Glutamatergic neuron (in vitro differentiated cells): ENCODE measurements at regions not wholly inside any gene's neighbourhood (a gene's known extent, or its start where the extent isn't known, plus 50 kb on each side); places are given as distances from the start of the nearest gene placed in this dataset.
"Not testable (repeated sequence)": the region's sequence is repeated elsewhere in the genome, so short reads cannot be mapped to it uniquely, and the experiment has no call there.

Source experiments
- DNase-seq: peaks from one replicate; pipeline ENCODE4 v3.0.0; 2022
- H3K27ac Mint-ChIP-seq: one replicate; pipeline ENCODE4 v1.8.0; 2020; ENCODE audit warnings: mild to moderate bottlenecking, mixed read lengths, inconsistent platforms; ENCODE audit not compliant: unreplicated experiment
- H3K27me3 Mint-ChIP-seq: one replicate; pipeline ENCODE4 v1.8.0; 2020; ENCODE audit warnings: mild to moderate bottlenecking, moderate library complexity, mixed read lengths, inconsistent platforms; ENCODE audit not compliant: unreplicated experiment
- H3K36me3 Mint-ChIP-seq: one replicate; pipeline ENCODE4 v1.8.0; 2020; ENCODE audit warnings: mild to moderate bottlenecking, mixed read lengths, inconsistent platforms; ENCODE audit not compliant: unreplicated experiment
- H3K4me1 Mint-ChIP-seq: one replicate; pipeline ENCODE4 v1.8.0; 2020; ENCODE audit warnings: mild to moderate bottlenecking, low read depth, mixed read lengths, inconsistent platforms; ENCODE audit not compliant: unreplicated experiment
- H3K4me3 Mint-ChIP-seq: one replicate; pipeline ENCODE4 v1.8.0; 2020; ENCODE audit warnings: mild to moderate bottlenecking, mixed read lengths, inconsistent platforms; ENCODE audit not compliant: unreplicated experiment
- H3K9me3 Mint-ChIP-seq: one replicate; pipeline ENCODE4 v1.8.0; 2020; ENCODE audit warnings: mild to moderate bottlenecking, moderate library complexity, mixed read lengths, inconsistent platforms; ENCODE audit not compliant: unreplicated experiment
- TF ChIP-seq, protein P1 (sequence below): fragments of 200-600 bp; sonication (generic); IDR thresholded peaks from one replicate; pipeline ENCODE4 v1.5.0; 2021; ENCODE audit not compliant: partially characterized antibody, unreplicated experiment

DNA sequence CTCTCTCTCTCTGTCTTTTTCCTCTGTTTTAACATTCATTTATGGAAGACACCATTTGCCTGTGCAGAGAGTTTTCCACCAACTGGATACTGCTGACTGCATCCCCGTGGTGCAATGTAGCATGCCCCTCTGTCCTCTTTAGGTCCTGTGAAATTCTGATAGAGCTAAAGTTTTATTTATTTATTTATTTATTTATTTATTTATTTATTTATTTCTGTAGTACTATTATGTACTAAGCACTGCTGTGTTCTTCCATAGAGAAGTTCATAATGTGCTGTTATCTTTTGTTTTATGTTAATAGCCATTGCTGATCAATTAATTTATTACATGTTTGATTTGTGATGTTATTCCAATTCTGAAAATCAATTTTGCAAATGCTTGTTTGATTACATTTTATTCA lies 749.9 kb downstream of the ZBBX start:
- TF ChIP-seq, protein P1, sequence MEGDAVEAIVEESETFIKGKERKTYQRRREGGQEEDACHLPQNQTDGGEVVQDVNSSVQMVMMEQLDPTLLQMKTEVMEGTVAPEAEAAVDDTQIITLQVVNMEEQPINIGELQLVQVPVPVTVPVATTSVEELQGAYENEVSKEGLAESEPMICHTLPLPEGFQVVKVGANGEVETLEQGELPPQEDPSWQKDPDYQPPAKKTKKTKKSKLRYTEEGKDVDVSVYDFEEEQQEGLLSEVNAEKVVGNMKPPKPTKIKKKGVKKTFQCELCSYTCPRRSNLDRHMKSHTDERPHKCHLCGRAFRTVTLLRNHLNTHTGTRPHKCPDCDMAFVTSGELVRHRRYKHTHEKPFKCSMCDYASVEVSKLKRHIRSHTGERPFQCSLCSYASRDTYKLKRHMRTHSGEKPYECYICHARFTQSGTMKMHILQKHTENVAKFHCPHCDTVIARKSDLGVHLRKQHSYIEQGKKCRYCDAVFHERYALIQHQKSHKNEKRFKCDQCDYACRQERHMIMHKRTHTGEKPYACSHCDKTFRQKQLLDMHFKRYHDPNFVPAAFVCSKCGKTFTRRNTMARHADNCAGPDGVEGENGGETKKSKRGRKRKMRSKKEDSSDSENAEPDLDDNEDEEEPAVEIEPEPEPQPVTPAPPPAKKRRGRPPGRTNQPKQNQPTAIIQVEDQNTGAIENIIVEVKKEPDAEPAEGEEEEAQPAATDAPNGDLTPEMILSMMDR: no peak
- Mint-ChIP-seq H3K27ac (no peak overlapping the region), H3K36me3 (no peaks in the 10 kb centered on the region), H3K9me3 (no peaks in the 10 kb centered on the region), H3K27me3 (no peaks in the 10 kb centered on the region), H3K4me3 (no peak overlapping the region), H3K4me1 (peaks cover under 1% of the 10 kb centered on the region)
- no peak for DNase-seq

DNA sequence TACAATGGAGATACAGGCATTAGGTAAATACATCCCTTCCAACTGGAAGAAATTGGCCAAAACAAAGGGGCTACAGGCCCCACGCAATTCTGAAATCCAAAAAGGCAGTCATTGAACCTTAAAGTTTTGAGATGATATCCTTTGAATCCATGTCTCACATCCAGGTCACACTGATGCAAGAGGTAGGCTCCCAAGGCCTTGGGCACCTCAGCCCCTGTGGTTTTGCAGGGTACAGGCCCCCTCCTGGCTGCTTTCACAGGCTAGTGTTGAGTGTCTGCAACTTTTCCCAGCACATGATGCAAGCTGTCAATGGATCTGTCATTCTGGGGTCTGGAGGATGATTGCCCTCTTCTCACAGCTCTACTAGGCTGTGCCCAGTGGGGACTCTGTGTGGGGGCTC lies 766.7 kb downstream of the ZBBX start:
- no peaks in the 10 kb centered on the region for H3K9me3 Mint-ChIP-seq
- no peaks in the 10 kb centered on the region for H3K4me1 Mint-ChIP-seq
- H3K36me3 Mint-ChIP-seq: no peaks in the 10 kb centered on the region
- H3K27ac Mint-ChIP-seq: no peak overlapping the region
- no peaks in the 10 kb centered on the region for H3K27me3 Mint-ChIP-seq
- TF ChIP-seq, protein P1: no peak
- no peak for DNase-seq
- H3K4me3 Mint-ChIP-seq: no peak overlapping the region

GRCh38 chr3:166612761-166613160 lies 767.3 kb downstream of the ZBBX start:
- H3K9me3 Mint-ChIP-seq, H3K27me3 Mint-ChIP-seq: not testable (repeated sequence)

GRCh38 chr3:166607933-166608521 lies 770.8 kb upstream of the BCHE start:
- H3K27ac Mint-ChIP-seq: no peak overlapping the region
- TF ChIP-seq, protein P1: no peak
- H3K4me3 Mint-ChIP-seq: no peak overlapping the region
- no peaks in the 10 kb centered on the region for H3K36me3 Mint-ChIP-seq
- H3K4me1 Mint-ChIP-seq: no peaks in the 10 kb centered on the region
- no peak for DNase-seq
- H3K9me3 Mint-ChIP-seq: no peaks in the 10 kb centered on the region
- no peaks in the 10 kb centered on the region for H3K27me3 Mint-ChIP-seq

More at GRCh38 chr3:166612761-166613160, 767.3 kb downstream of the ZBBX start:
- not testable (repeated sequence) for H3K36me3 Mint-ChIP-seq, H3K4me1 Mint-ChIP-seq, DNase-seq, H3K4me3 Mint-ChIP-seq, H3K27ac Mint-ChIP-seq

DNA sequence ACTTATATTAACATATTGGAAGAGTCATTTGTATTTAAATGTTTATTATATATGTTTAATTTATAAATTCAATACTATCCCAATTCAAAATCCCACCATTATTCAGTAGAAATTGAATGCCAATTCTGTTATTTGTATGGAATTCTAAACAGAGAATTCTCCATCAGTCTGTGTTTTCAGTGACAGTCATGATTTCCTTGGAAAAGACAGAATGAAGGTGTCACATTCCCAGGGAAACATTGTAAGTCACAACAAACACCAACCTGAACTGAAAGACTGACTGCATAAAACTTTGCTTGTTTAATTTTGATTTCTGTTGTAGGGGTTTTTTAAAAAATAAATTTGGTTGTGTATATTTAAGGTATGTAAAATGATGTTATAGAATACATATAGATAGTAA lies 769.8 kb upstream of the BCHE start:
- TF ChIP-seq, protein P1: no peak
- DNase-seq: no peak
- no peaks in the 10 kb centered on the region for H3K9me3 Mint-ChIP-seq
- no peaks in the 10 kb centered on the region for H3K27me3 Mint-ChIP-seq
- no peak overlapping the region for H3K27ac Mint-ChIP-seq
- no peak overlapping the region for H3K4me3 Mint-ChIP-seq
- H3K36me3 Mint-ChIP-seq: no peaks in the 10 kb centered on the region
- no peaks in the 10 kb centered on the region for H3K4me1 Mint-ChIP-seq

- no peaks in the 10 kb centered on the region for H3K9me3 Mint-ChIP-seq
- no peaks in the 10 kb centered on the region for H3K36me3 Mint-ChIP-seq
- no peak overlapping the region for H3K4me3 Mint-ChIP-seq
- TF ChIP-seq, protein P1: no peak
- no peaks in the 10 kb centered on the region for H3K4me1 Mint-ChIP-seq
- no peak for DNase-seq
- H3K27ac Mint-ChIP-seq: no peak overlapping the region
- H3K27me3 Mint-ChIP-seq: no peaks in the 10 kb centered on the region
Observed at GRCh38 chr3:166593776-166594175, 756.6 kb upstream of the BCHE start.
